PC-9 (cell line): ENCODE measurements at regions not wholly inside any gene's neighbourhood (a gene's known extent, or its start where the extent isn't known, plus 50 kb on each side); places are given as distances from the start of the nearest gene placed in this dataset.

Experiments used
- CTCF ChIP-seq: fragments of 200-600 bp; sonication (generic); conservative IDR thresholded peaks from 2 replicates; pipeline ENCODE4 v1.6.1; 2017; ENCODE audit warnings: mixed run types, antibody characterized with exemption, mild to moderate bottlenecking, moderate library complexity
- EZH2 ChIP-seq: fragments of 200-600 bp; sonication (generic); IDR thresholded peaks from 2 replicates; pipeline ENCODE4 v1.8.0; 2017; ENCODE audit warnings: antibody characterized with exemption, low read depth

- TF ChIP-seq CTCF: no peak
- no peak for TF ChIP-seq EZH2
Measured at GRCh38 chr13:104954210-104954609, 1581.3 kb downstream of the EFNB2 start.
